Mesenchymal stem cell (in vitro differentiated cells and primary cell): ENCODE measurements at regions not wholly inside any gene's neighbourhood (a gene's known extent, or its start where the extent isn't known, plus 50 kb on each side); places are given as distances from the start of the nearest gene placed in this dataset.
"Not testable (repeated sequence)": the region's sequence is repeated elsewhere in the genome, so short reads cannot be mapped to it uniquely, and the experiment has no call there.

Source experiments
- DNase-seq: peaks from one replicate; pipeline ENCODE4 v3.0.0-alpha.2; 2013
- H2AFZ ChIP-seq: one replicate; pipeline ENCODE4 v1.6.1; 2013; ENCODE audit warnings: low read depth, mild to moderate bottlenecking, control low read depth, inconsistent platforms, low read length, moderate library complexity
- H2AK5ac ChIP-seq: 2 replicates; pipeline ENCODE4 v1.6.1; 2013; ENCODE audit warnings: low read length, moderate library complexity, mild to moderate bottlenecking, inconsistent platforms; ENCODE audit not compliant: severe bottlenecking
- H2BK120ac ChIP-seq: one replicate; pipeline ENCODE4 v1.6.1; 2013; ENCODE audit warnings: low read depth, mild to moderate bottlenecking, inconsistent platforms, low read length, moderate library complexity
- H2BK12ac ChIP-seq, 2 experiments: one replicate each; pipeline ENCODE4 v1.6.1; 2013; ENCODE audit warnings: inconsistent platforms in 2 of 2, low read length in 2 of 2, mild to moderate bottlenecking in 2 of 2, moderate library complexity in 2 of 2, control low read depth in 1 of 2
- H2BK15ac ChIP-seq: one replicate; pipeline ENCODE4 v1.6.1; 2013; ENCODE audit warnings: mild to moderate bottlenecking, low read depth, inconsistent platforms; ENCODE audit not compliant: poor library complexity, severe bottlenecking
- H2BK5ac ChIP-seq: 2 replicates; pipeline ENCODE4 v1.6.1; 2013; ENCODE audit warnings: low read depth, mild to moderate bottlenecking, low read length, control low read depth, inconsistent platforms; ENCODE audit not compliant: poor library complexity, severe bottlenecking
- H3K14ac ChIP-seq, 2 experiments: one replicate each; pipeline ENCODE4 v1.6.1; 2013; ENCODE audit warnings: inconsistent platforms in 2 of 2, low read length in 2 of 2, control low read depth in 1 of 2, mild to moderate bottlenecking in 1 of 2, moderate library complexity in 1 of 2
- H3K18ac ChIP-seq, 2 experiments: one replicate each; pipeline ENCODE4 v1.6.1; 2013; ENCODE audit warnings: inconsistent platforms in 2 of 2, low read length in 2 of 2, control low read depth in 1 of 2, low read depth in 1 of 2, mild to moderate bottlenecking in 1 of 2
- H3K23ac ChIP-seq, 2 experiments: one replicate each; pipeline ENCODE4 v1.6.1; 2013; ENCODE audit warnings: inconsistent platforms in 2 of 2, low read length in 2 of 2, mild to moderate bottlenecking in 2 of 2, moderate library complexity in 2 of 2, control low read depth in 1 of 2
- H3K27ac ChIP-seq: 2 replicates; pipeline ENCODE4 v1.5.1; 2013; ENCODE audit warnings: mild to moderate bottlenecking, moderate library complexity, low read length, control low read depth, inconsistent platforms; ENCODE audit not compliant: poor library complexity, severe bottlenecking
- H3K27me3 ChIP-seq, 2 experiments: 2 replicates each; pipeline versions ENCODE4 v1.6.1 to v1.7.0; 2013; ENCODE audit warnings: low read length in 2 of 2, mild to moderate bottlenecking in 2 of 2, moderate library complexity in 2 of 2, control low read depth in 1 of 2, inconsistent platforms in 1 of 2; ENCODE audit not compliant: control insufficient read depth in 1 of 2, insufficient read depth in 1 of 2
- H3K36me3 ChIP-seq, 2 experiments: 2 replicates each; pipeline versions ENCODE4 v1.6.1 to v1.7.0; 2013; ENCODE audit warnings: low read length in 2 of 2, control low read depth in 1 of 2, inconsistent platforms in 1 of 2, low read depth in 1 of 2, mild to moderate bottlenecking in 1 of 2; ENCODE audit not compliant: insufficient read depth in 2 of 2, control insufficient read depth in 1 of 2
- H3K4ac ChIP-seq, 2 experiments: one replicate each; pipeline ENCODE4 v1.6.1; 2013; ENCODE audit warnings: inconsistent platforms in 2 of 2, low read length in 2 of 2, mild to moderate bottlenecking in 2 of 2, moderate library complexity in 2 of 2, control low read depth in 1 of 2, low read depth in 1 of 2
- H3K4me1 ChIP-seq: 2 replicates; pipeline ENCODE4 v1.6.1; 2013; ENCODE audit warnings: low read depth, low read length, control low read depth; ENCODE audit not compliant: control insufficient read depth, insufficient read depth
- H3K4me2 ChIP-seq: 2 replicates; pipeline ENCODE4 v1.6.1; 2013; ENCODE audit warnings: low read length, mild to moderate bottlenecking, inconsistent platforms; ENCODE audit not compliant: poor library complexity, severe bottlenecking
- H3K4me3 ChIP-seq, 2 experiments: 2 replicates each; pipeline versions ENCODE4 v1.5.1 to v1.7.0; 2013; ENCODE audit warnings: low read length in 2 of 2, mild to moderate bottlenecking in 2 of 2, control low read depth in 1 of 2, low read depth in 1 of 2; ENCODE audit not compliant: insufficient read depth in 1 of 2
- H3K79me1 ChIP-seq: replicated peaks from 2 replicates; pipeline ENCODE4 v1.6.1; 2013; ENCODE audit warnings: mild to moderate bottlenecking, control low read depth, low read length, inconsistent platforms; ENCODE audit not compliant: poor library complexity, severe bottlenecking
- H3K9ac ChIP-seq: 2 replicates; pipeline ENCODE4 v1.7.0; 2013; ENCODE audit warnings: mild to moderate bottlenecking, low read length, moderate library complexity
- H3K9me3 ChIP-seq: 2 replicates; pipeline ENCODE4 v1.7.0; 2013; ENCODE audit warnings: mild to moderate bottlenecking, low read length; ENCODE audit not compliant: control insufficient read depth
- H4K8ac ChIP-seq: one replicate; pipeline ENCODE4 v1.6.1; 2013; ENCODE audit warnings: inconsistent platforms, mild to moderate bottlenecking, low read length, moderate library complexity
- H4K91ac ChIP-seq: one replicate; pipeline ENCODE4 v1.6.1; 2013; ENCODE audit warnings: mild to moderate bottlenecking, low read length, inconsistent platforms
- WGBS: methylation state at CpG from one replicate; pipeline ENCODE4 v1.1.7; 2013; ENCODE audit warnings: mixed read lengths; 5-methylcytosine and 5-hydroxymethylcytosine counted together

DNA sequence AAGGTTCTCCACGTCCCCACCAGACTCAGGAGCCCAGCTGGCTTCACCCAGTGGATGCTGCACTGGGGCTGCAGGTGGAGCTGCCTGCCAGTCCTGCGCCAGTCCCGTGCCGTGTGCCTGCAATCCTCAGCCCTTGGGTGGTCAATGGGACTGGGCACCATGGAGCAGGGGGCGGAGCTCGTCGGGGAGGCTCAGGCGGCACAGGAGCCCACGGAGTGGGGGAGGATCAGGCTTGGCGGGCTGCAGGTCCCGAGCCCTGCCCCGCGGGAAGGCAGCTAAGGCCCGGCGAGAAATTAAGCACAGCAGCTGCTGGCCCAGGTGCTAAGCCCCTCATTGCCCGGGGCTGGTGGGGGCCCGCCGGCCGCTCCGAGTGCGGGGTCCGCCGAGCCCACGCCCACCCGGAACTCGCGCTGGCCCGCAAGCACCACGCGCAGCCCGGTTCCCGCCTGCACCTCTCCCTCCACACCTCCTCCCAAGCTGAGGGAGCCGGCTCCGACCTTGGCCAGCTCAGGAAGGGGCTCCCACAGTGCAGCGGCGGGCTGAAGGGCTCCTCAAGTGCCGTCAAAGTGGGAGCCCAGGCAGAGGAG is 87.6 kb downstream of the DNAJB9 start:
- H2BK120ac ChIP-seq, H3K9me3 ChIP-seq, H3K4me2 ChIP-seq, H4K91ac ChIP-seq, DNase-seq, H3K27me3 ChIP-seq, H2AK5ac ChIP-seq, H4K8ac ChIP-seq, H3K36me3 ChIP-seq, H2BK15ac ChIP-seq, H3K4me3 ChIP-seq, H2AFZ ChIP-seq, H3K9ac ChIP-seq, H2BK5ac ChIP-seq, H3K14ac ChIP-seq, H3K18ac ChIP-seq, H3K4me1 ChIP-seq, H3K27ac ChIP-seq, H3K23ac ChIP-seq, H3K4ac ChIP-seq, H2BK12ac ChIP-seq, H3K79me1 ChIP-seq: not testable (repeated sequence)
- 94% methylated on average over 36 of the region's 37 CpGs for WGBS

- Histone ChIP-seq H3K79me1 (no peaks in the 10 kb centered on the region), H3K23ac (no peak overlapping the region), H4K91ac (no peak overlapping the region), H2BK120ac (no peak overlapping the region), H3K4ac (no peak overlapping the region), H2BK15ac (no peak overlapping the region), H3K18ac (no peak overlapping the region), H2AFZ (no peak overlapping the region), H4K8ac (no peak overlapping the region), H3K4me1 (no peaks in the 10 kb centered on the region), H3K4me2 (no peak overlapping the region), H3K14ac (no peak overlapping the region), H2BK12ac (no peak overlapping the region), H3K4me3 (no peak overlapping the region), H2BK5ac (no peak overlapping the region), H3K9me3 (no peaks in the 10 kb centered on the region), H3K9ac (no peak overlapping the region), H2AK5ac (no peak overlapping the region), H3K36me3 (no peaks in the 10 kb centered on the region), H3K27ac (no peak overlapping the region), H3K27me3 (peaks cover 0 to 3% of the 10 kb centered on the region in 2 experiments)
- no peak for DNase-seq
- WGBS: no CpG with 5 or more reads among the region's 3 CpGs
Observed at GRCh38 chr7:108659261-108659660, 89.6 kb downstream of the DNAJB9 start.

- Histone ChIP-seq H3K4ac (no peak overlapping the region), H2BK12ac (no peak overlapping the region), H3K23ac (no peak overlapping the region), H3K27me3 (peaks cover 0 to 3% of the 10 kb centered on the region in 2 experiments), H3K36me3 (no peaks in the 10 kb centered on the region), H2BK5ac (no peak overlapping the region), H3K4me3 (no peak overlapping the region), H4K8ac (no peak overlapping the region), H3K4me2 (no peak overlapping the region), H2BK15ac (no peak overlapping the region), H3K18ac (no peak overlapping the region), H3K9me3 (no peaks in the 10 kb centered on the region), H2BK120ac (no peak overlapping the region), H3K9ac (no peak overlapping the region), H3K14ac (no peak overlapping the region), H3K79me1 (no peaks in the 10 kb centered on the region), H3K27ac (no peak overlapping the region), H4K91ac (no peak overlapping the region), H2AK5ac (no peak overlapping the region), H2AFZ (no peak overlapping the region), H3K4me1 (no peaks in the 10 kb centered on the region)
- 70% methylated on average over 2 of the region's 2 CpGs for WGBS
- no peak for DNase-seq
Observed at GRCh38 chr7:108659867-108660266, 90.2 kb downstream of the DNAJB9 start.

GRCh38 chr7:108660465-108660864 is 90.8 kb downstream of the DNAJB9 start:
- Histone ChIP-seq H3K23ac (no peak overlapping the region), H3K14ac (no peak overlapping the region), H3K9me3 (no peaks in the 10 kb centered on the region), H3K36me3 (no peaks in the 10 kb centered on the region), H3K9ac (no peak overlapping the region), H3K4me3 (no peak overlapping the region), H4K91ac (no peak overlapping the region), H3K27me3 (peaks cover 0 to 3% of the 10 kb centered on the region in 2 experiments), H3K27ac (no peak overlapping the region), H4K8ac (no peak overlapping the region), H2AK5ac (no peak overlapping the region), H2BK15ac (no peak overlapping the region), H2BK120ac (no peak overlapping the region), H3K79me1 (no peaks in the 10 kb centered on the region), H2AFZ (no peak overlapping the region), H2BK12ac (no peak overlapping the region), H3K4me1 (no peaks in the 10 kb centered on the region), H2BK5ac (no peak overlapping the region), H3K18ac (no peak overlapping the region), H3K4ac (no peak overlapping the region), H3K4me2 (no peak overlapping the region)
- no peak for DNase-seq
- WGBS: 67% methylated on average over 3 of the region's 3 CpGs
